Trophoblast cell (in vitro differentiated cells and primary cell): ENCODE measurements at regions not wholly inside any gene's neighbourhood (a gene's known extent, or its start where the extent isn't known, plus 50 kb on each side); places are given as distances from the start of the nearest gene placed in this dataset.

Source experiments
- DNase-seq, 2 donors: peaks; one replicate each; pipeline ENCODE4 v3.0.0-alpha.2; 2016
- H2AFZ ChIP-seq: 2 replicates; pipeline ENCODE4 v1.6.1; 2013; ENCODE audit warnings: low read length, moderate library complexity, mild to moderate bottlenecking; ENCODE audit not compliant: insufficient read depth, poor library complexity
- H2AK5ac ChIP-seq: 2 replicates; pipeline ENCODE4 v1.6.1; 2013; ENCODE audit warnings: mild to moderate bottlenecking, low read length
- H2BK120ac ChIP-seq: 2 replicates; pipeline ENCODE4 v1.6.1; 2013; ENCODE audit warnings: low read length, mild to moderate bottlenecking, moderate library complexity; ENCODE audit not compliant: insufficient read depth, poor library complexity
- H2BK12ac ChIP-seq: 2 replicates; pipeline ENCODE4 v1.6.1; 2013; ENCODE audit warnings: mild to moderate bottlenecking, low read length, moderate library complexity
- H2BK5ac ChIP-seq: 2 replicates; pipeline ENCODE4 v1.6.1; 2013; ENCODE audit warnings: low read length, low read depth, moderate library complexity, mild to moderate bottlenecking; ENCODE audit not compliant: poor library complexity
- H3K14ac ChIP-seq: 2 replicates; pipeline ENCODE4 v1.6.1; 2013; ENCODE audit warnings: mild to moderate bottlenecking, low read length
- H3K18ac ChIP-seq: 2 replicates; pipeline ENCODE4 v1.6.1; 2013; ENCODE audit warnings: mild to moderate bottlenecking, low read length
- H3K23ac ChIP-seq: 2 replicates; pipeline ENCODE4 v1.6.1; 2013; ENCODE audit warnings: low read length
- H3K27ac ChIP-seq: 2 replicates; pipeline ENCODE4 v1.5.1; 2013; ENCODE audit warnings: low read depth, mild to moderate bottlenecking, inconsistent platforms, low read length, moderate library complexity
- H3K27me3 ChIP-seq: 2 replicates; pipeline ENCODE4 v1.6.1; 2013; ENCODE audit warnings: inconsistent platforms, mild to moderate bottlenecking, low read length, moderate library complexity; ENCODE audit not compliant: insufficient read depth
- H3K36me3 ChIP-seq, 2 experiments: 1 replicate in 1 of 2; 2 replicates in 1 of 2; pipeline ENCODE4 v1.6.1; 2013; ENCODE audit warnings: low read length in 2 of 2, mild to moderate bottlenecking in 2 of 2, moderate library complexity in 1 of 2; ENCODE audit not compliant: insufficient read depth in 2 of 2, control insufficient read depth in 1 of 2
- H3K4ac ChIP-seq: 2 replicates; pipeline ENCODE4 v1.6.1; 2013; ENCODE audit warnings: low read depth, mild to moderate bottlenecking, low read length, moderate library complexity
- H3K4me1 ChIP-seq, 2 experiments: 1 replicate in 1 of 2; 2 replicates in 1 of 2; pipeline ENCODE4 v1.6.1; 2013; ENCODE audit warnings: low read length in 2 of 2, mild to moderate bottlenecking in 2 of 2, moderate library complexity in 1 of 2; ENCODE audit not compliant: insufficient read depth in 2 of 2, control insufficient read depth in 1 of 2
- H3K4me2 ChIP-seq: 2 replicates; pipeline ENCODE4 v1.6.1; 2013; ENCODE audit warnings: inconsistent platforms, mild to moderate bottlenecking, low read length, moderate library complexity
- H3K4me3 ChIP-seq: 2 replicates; pipeline ENCODE4 v1.5.1; 2013; ENCODE audit warnings: mild to moderate bottlenecking, low read depth, low read length, inconsistent platforms
- H3K79me1 ChIP-seq: one replicate; pipeline ENCODE4 v1.6.1; 2013; ENCODE audit warnings: low read length
- H3K79me2 ChIP-seq: 2 replicates; pipeline ENCODE4 v1.6.1; 2013; ENCODE audit warnings: low read length, mild to moderate bottlenecking; ENCODE audit not compliant: control insufficient read depth, insufficient read depth, poor library complexity
- H3K9ac ChIP-seq: 2 replicates; pipeline ENCODE4 v1.6.1; 2013; ENCODE audit warnings: mild to moderate bottlenecking, low read length
- H3K9me3 ChIP-seq: 2 replicates; pipeline ENCODE4 v1.6.1; 2013; ENCODE audit warnings: low read depth, mild to moderate bottlenecking, control low read depth, inconsistent platforms, low read length; ENCODE audit not compliant: insufficient read depth
- H4K12ac ChIP-seq: 2 replicates; pipeline ENCODE4 v1.6.1; 2013; ENCODE audit warnings: low read depth, mild to moderate bottlenecking, low read length, moderate library complexity
- H4K8ac ChIP-seq: 2 replicates; pipeline ENCODE4 v1.6.1; 2013; ENCODE audit warnings: low read depth, mild to moderate bottlenecking, low read length, moderate library complexity
- H4K91ac ChIP-seq: one replicate; pipeline ENCODE4 v1.6.1; 2013; ENCODE audit warnings: low read depth, mild to moderate bottlenecking, low read length, moderate library complexity
- WGBS: extraction: QIAGEN DNeasy Blood & Tissue Kit; methylation state at CpG from one replicate; pipeline ENCODE4 v1.1.7; 2013; ENCODE audit warnings: missing lambda C conversion rate; ENCODE audit not compliant: insufficient read length, insufficient coverage; ENCODE audit errors: extremely low coverage; 5-methylcytosine and 5-hydroxymethylcytosine counted together

DNA sequence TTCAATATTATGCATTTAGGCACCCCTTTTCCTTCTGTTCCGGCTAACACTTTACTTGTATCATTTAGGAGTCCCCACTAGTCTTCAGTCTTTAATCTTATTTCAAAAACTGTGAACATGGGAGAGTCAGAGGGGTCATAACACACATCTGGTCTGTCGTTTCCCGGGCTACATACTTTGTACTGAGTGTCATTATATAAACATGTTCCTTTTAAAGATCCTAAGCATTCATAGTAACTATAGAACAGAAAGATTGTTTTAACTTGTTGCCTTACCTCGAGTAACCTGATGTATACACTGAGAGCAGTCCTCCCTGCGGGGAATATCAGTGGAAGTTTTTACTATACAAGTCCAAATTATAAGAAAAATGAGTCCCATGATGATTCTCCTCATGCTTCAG lies 78.2 kb upstream of the VEPH1 start:
- H3K9ac ChIP-seq: no peak overlapping the region
- no peak overlapping the region for H3K4me3 ChIP-seq
- H3K79me1 ChIP-seq: no peaks in the 10 kb centered on the region
- H3K79me2 ChIP-seq: no peaks in the 10 kb centered on the region
- H4K8ac ChIP-seq: no peak overlapping the region
- no peak overlapping the region for H3K23ac ChIP-seq
- no peaks in the 10 kb centered on the region for H3K9me3 ChIP-seq
- H3K18ac ChIP-seq: no peak overlapping the region
- H2AK5ac ChIP-seq: no peak overlapping the region
- H2BK5ac ChIP-seq: no peak overlapping the region
- H3K4me2 ChIP-seq: no peak overlapping the region
- H3K27me3 ChIP-seq: no peaks in the 10 kb centered on the region
- H2BK120ac ChIP-seq: no peak overlapping the region
- H3K4ac ChIP-seq: no peak overlapping the region
- H2BK12ac ChIP-seq: no peak overlapping the region
- no peaks in the 10 kb centered on the region for H3K4me1 ChIP-seq
- no CpG with 5 or more reads among the region's 5 CpGs for WGBS
- no peak overlapping the region for H3K14ac ChIP-seq
- no peaks in the 10 kb centered on the region for H3K36me3 ChIP-seq
- DNase-seq: no peak
- H4K91ac ChIP-seq: no peak overlapping the region
- H4K12ac ChIP-seq: no peak overlapping the region
- no peak overlapping the region for H3K27ac ChIP-seq
- H2AFZ ChIP-seq: no peak overlapping the region

DNA sequence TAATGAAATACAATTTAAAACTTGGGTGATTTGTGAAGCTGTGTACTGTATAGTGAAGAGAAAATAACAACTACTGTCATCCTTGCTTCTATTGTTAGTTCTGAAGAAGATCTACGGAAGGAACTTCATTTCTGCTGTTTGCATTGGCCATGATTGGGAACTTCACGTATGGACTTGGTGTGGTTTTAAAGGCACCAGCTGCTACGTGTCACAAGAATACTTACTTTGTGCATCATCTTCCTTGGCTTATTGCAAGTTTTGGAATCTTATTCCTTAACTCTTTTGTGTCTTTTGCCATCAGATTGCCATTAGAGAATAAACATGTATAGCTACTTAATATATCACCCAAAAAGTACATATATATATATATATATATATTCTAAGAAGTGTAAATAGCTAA lies 75.0 kb upstream of the VEPH1 start:
- no peak for DNase-seq
- H3K9ac ChIP-seq: no peak overlapping the region
- no peak overlapping the region for H3K18ac ChIP-seq
- no peaks in the 10 kb centered on the region for H3K27me3 ChIP-seq
- no peak overlapping the region for H4K8ac ChIP-seq
- H3K9me3 ChIP-seq: no peaks in the 10 kb centered on the region
- no peak overlapping the region for H2AK5ac ChIP-seq
- no peaks in the 10 kb centered on the region for H3K79me1 ChIP-seq
- H3K4ac ChIP-seq: no peak overlapping the region
- H3K4me1 ChIP-seq: no peaks in the 10 kb centered on the region
- no peak overlapping the region for H2BK12ac ChIP-seq
- no peak overlapping the region for H3K14ac ChIP-seq
- no peaks in the 10 kb centered on the region for H3K36me3 ChIP-seq
- no peak overlapping the region for H2BK5ac ChIP-seq
- H3K79me2 ChIP-seq: no peaks in the 10 kb centered on the region
- WGBS: no CpG with 5 or more reads among the region's 3 CpGs
- H3K27ac ChIP-seq: no peak overlapping the region
- H2BK120ac ChIP-seq: no peak overlapping the region
- no peak overlapping the region for H4K91ac ChIP-seq
- H3K4me3 ChIP-seq: no peak overlapping the region
- no peak overlapping the region for H2AFZ ChIP-seq
- H3K23ac ChIP-seq: no peak overlapping the region
- H4K12ac ChIP-seq: no peak overlapping the region
- H3K4me2 ChIP-seq: no peak overlapping the region

DNA sequence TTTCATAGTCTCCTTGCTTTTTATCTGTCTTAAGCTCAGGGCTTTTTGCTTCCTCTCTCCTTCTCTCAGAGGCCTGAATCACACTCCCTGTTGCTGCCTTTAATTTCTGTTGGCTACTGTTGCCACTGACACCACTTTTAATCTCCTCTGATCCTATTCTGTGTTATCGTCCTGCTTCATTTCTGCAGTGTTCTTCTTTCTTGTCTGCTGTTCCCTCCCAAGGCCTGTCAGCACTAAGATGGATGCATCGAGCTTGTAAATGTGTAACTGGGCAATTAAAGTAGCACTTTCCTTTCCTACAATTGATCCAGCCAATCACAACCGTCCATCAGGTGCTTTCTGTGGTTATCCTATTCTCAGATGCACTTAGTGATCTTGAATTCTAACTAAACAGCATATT lies 71.3 kb upstream of the VEPH1 start:
- no peak overlapping the region for H3K23ac ChIP-seq
- H2AK5ac ChIP-seq: no peak overlapping the region
- no peak overlapping the region for H2BK5ac ChIP-seq
- no peaks in the 10 kb centered on the region for H3K36me3 ChIP-seq
- no peaks in the 10 kb centered on the region for H3K79me1 ChIP-seq
- H3K9ac ChIP-seq: no peak overlapping the region
- no peak overlapping the region for H2BK12ac ChIP-seq
- no peaks in the 10 kb centered on the region for H3K4me1 ChIP-seq
- no peak overlapping the region for H2BK120ac ChIP-seq
- H3K4ac ChIP-seq: no peak overlapping the region
- WGBS: no CpG with 5 or more reads among the region's 3 CpGs
- H4K8ac ChIP-seq: no peak overlapping the region
- H3K27ac ChIP-seq: no peak overlapping the region
- DNase-seq: no peak
- no peak overlapping the region for H3K4me3 ChIP-seq
- H4K12ac ChIP-seq: no peak overlapping the region
- H3K79me2 ChIP-seq: no peaks in the 10 kb centered on the region
- no peak overlapping the region for H3K14ac ChIP-seq
- H2AFZ ChIP-seq: no peak overlapping the region
- H3K4me2 ChIP-seq: no peak overlapping the region
- no peak overlapping the region for H3K18ac ChIP-seq
- no peak overlapping the region for H4K91ac ChIP-seq
- H3K9me3 ChIP-seq: no peaks in the 10 kb centered on the region
- H3K27me3 ChIP-seq: no peaks in the 10 kb centered on the region

DNA sequence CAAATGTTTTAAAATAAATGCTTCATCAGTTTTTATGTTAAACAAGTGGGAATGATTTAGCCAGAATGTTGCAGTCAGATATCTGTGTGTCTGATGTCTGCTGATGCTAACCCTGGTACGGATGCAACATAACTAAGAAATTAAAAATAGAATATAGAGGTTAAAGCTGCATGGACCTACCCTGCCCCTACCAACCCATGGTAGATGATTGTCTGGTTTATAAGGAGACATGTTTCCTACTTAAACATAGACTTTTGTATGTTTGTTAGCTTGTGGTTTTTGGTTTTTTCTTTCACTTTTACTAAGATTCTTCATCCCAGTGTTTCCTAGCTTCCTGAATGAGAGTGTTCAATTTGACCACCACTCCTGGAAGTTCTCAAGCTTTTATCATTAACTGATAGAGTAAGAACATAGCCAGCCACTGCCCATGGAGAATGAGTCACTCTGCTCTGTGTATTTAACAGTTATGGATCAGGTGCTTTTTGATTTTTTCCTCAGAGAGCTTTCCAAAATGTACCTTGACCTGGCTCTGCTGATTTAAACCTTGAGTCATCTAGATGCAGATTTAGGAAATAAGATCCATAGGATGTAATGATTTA lies 70.7 kb upstream of the VEPH1 start:
- no peak overlapping the region for H2AFZ ChIP-seq
- H3K9me3 ChIP-seq: no peaks in the 10 kb centered on the region
- H3K4me1 ChIP-seq: no peaks in the 10 kb centered on the region
- H3K4me2 ChIP-seq: no peak overlapping the region
- H2BK5ac ChIP-seq: no peak overlapping the region
- no peak overlapping the region for H3K18ac ChIP-seq
- no peak overlapping the region for H3K14ac ChIP-seq
- H4K91ac ChIP-seq: no peak overlapping the region
- no peaks in the 10 kb centered on the region for H3K79me2 ChIP-seq
- no peak overlapping the region for H3K27ac ChIP-seq
- no peak overlapping the region for H2AK5ac ChIP-seq
- no peak overlapping the region for H3K23ac ChIP-seq
- no peak overlapping the region for H2BK120ac ChIP-seq
- H3K79me1 ChIP-seq: no peaks in the 10 kb centered on the region
- WGBS: no CpG with 5 or more reads among the region's 1 CpG
- H4K12ac ChIP-seq: no peak overlapping the region
- H2BK12ac ChIP-seq: no peak overlapping the region
- no peaks in the 10 kb centered on the region for H3K27me3 ChIP-seq
- no peak overlapping the region for H3K4ac ChIP-seq
- H4K8ac ChIP-seq: no peak overlapping the region
- no peak overlapping the region for H3K4me3 ChIP-seq
- H3K9ac ChIP-seq: no peak overlapping the region
- no peak for DNase-seq
- H3K36me3 ChIP-seq: no peaks in the 10 kb centered on the region
